IPS-18a (cell line): ENCODE measurements at regions not wholly inside any gene's neighbourhood (a gene's known extent, or its start where the extent isn't known, plus 50 kb on each side); places are given as distances from the start of the nearest gene placed in this dataset.
"Not testable (repeated sequence)": the region's sequence is repeated elsewhere in the genome, so short reads cannot be mapped to it uniquely, and the experiment has no call there.

Experiments used
- H3K27ac ChIP-seq: one replicate; pipeline ENCODE4 v1.5.1; 2013; ENCODE audit warnings: low read length
- H3K27me3 ChIP-seq: one replicate; pipeline ENCODE4 v1.6.1; 2013; ENCODE audit warnings: mild to moderate bottlenecking, low read length; ENCODE audit not compliant: control insufficient read depth, insufficient read depth
- H3K36me3 ChIP-seq: one replicate; pipeline ENCODE4 v1.6.1; 2013; ENCODE audit warnings: low read depth, low read length; ENCODE audit not compliant: control insufficient read depth
- H3K4me1 ChIP-seq: one replicate; pipeline ENCODE4 v1.6.1; 2013; ENCODE audit warnings: low read depth, low read length; ENCODE audit not compliant: control insufficient read depth
- H3K4me3 ChIP-seq: one replicate; pipeline ENCODE4 v1.5.1; 2013; ENCODE audit warnings: low read length
- H3K9ac ChIP-seq: one replicate; pipeline ENCODE4 v1.6.1; 2013; ENCODE audit warnings: mild to moderate bottlenecking, low read length, moderate library complexity
- H3K9me3 ChIP-seq: one replicate; pipeline ENCODE4 v1.6.1; 2013; ENCODE audit warnings: low read depth, low read length; ENCODE audit not compliant: control insufficient read depth

GRCh38 chrX:38948046-38948445 is 146.8 kb downstream of the MID1IP1 start:
- no peak overlapping the region for H3K4me3 ChIP-seq

GRCh38 chrX:38954520-38954919 is 153.3 kb downstream of the MID1IP1 start:
- no peak overlapping the region for H3K27ac ChIP-seq
- H3K4me1 ChIP-seq: peaks cover under 1% of the 10 kb centered on the region
- H3K9ac ChIP-seq: no peak overlapping the region
- H3K27me3 ChIP-seq: no peaks in the 10 kb centered on the region
- H3K36me3 ChIP-seq: no peaks in the 10 kb centered on the region
- H3K4me3 ChIP-seq: no peak overlapping the region
- peaks cover 2% of the 10 kb centered on the region for H3K9me3 ChIP-seq

More at GRCh38 chrX:38948046-38948445, 146.8 kb downstream of the MID1IP1 start:
- Histone ChIP-seq H3K36me3 (no peaks in the 10 kb centered on the region), H3K27me3 (no peaks in the 10 kb centered on the region), H3K4me1 (no peaks in the 10 kb centered on the region), H3K9ac (no peak overlapping the region), H3K27ac (no peak overlapping the region), H3K9me3 (peaks cover 11% of the 10 kb centered on the region)

GRCh38 chrX:38959736-38960135 is 158.5 kb downstream of the MID1IP1 start:
- H3K4me1 ChIP-seq: peaks cover 8% of the 10 kb centered on the region
- H3K36me3 ChIP-seq: no peaks in the 10 kb centered on the region
- H3K9me3 ChIP-seq: peaks cover 25% of the 10 kb centered on the region
- no peak overlapping the region for H3K27ac ChIP-seq
- H3K4me3 ChIP-seq: no peak overlapping the region
- no peaks in the 10 kb centered on the region for H3K27me3 ChIP-seq
- no peak overlapping the region for H3K9ac ChIP-seq

- no peak overlapping the region for H3K9ac ChIP-seq
- peaks cover 25% of the 10 kb centered on the region for H3K9me3 ChIP-seq
- no peak overlapping the region for H3K27ac ChIP-seq
- peaks cover 8% of the 10 kb centered on the region for H3K4me1 ChIP-seq
- H3K4me3 ChIP-seq: no peak overlapping the region
- no peaks in the 10 kb centered on the region for H3K36me3 ChIP-seq
- H3K27me3 ChIP-seq: no peaks in the 10 kb centered on the region
These were observed 158.9 kb downstream of the MID1IP1 start for GRCh38 chrX:38960137-38960536.

- Histone ChIP-seq H3K9ac (no peak overlapping the region), H3K4me1 (peaks cover 8% of the 10 kb centered on the region)
These were observed 160.7 kb downstream of the MID1IP1 start for GRCh38 chrX:38961936-38962335.

GRCh38 chrX:38963244-38963643 is 162.0 kb downstream of the MID1IP1 start:
- H3K9ac ChIP-seq, H3K36me3 ChIP-seq, H3K4me3 ChIP-seq, H3K4me1 ChIP-seq, H3K27me3 ChIP-seq, H3K27ac ChIP-seq: not testable (repeated sequence)
- H3K9me3 ChIP-seq: peaks cover 25% of the 10 kb centered on the region

More at GRCh38 chrX:38961936-38962335, 160.7 kb downstream of the MID1IP1 start:
- Histone ChIP-seq H3K4me3 (no peak overlapping the region), H3K27me3 (no peaks in the 10 kb centered on the region), H3K27ac (no peak overlapping the region), H3K9me3 (peaks cover 25% of the 10 kb centered on the region), H3K36me3 (no peaks in the 10 kb centered on the region)

GRCh38 chrX:38965888-38966287 is 164.6 kb downstream of the MID1IP1 start:
- H3K9me3 ChIP-seq: peaks cover 27% of the 10 kb centered on the region

GRCh38 chrX:38968344-38969216 is 167.3 kb downstream of the MID1IP1 start:
- Histone ChIP-seq H3K4me1 (no peaks in the 10 kb centered on the region), H3K9me3 (peaks cover 8% of the 10 kb centered on the region), H3K36me3 (no peaks in the 10 kb centered on the region), H3K27ac (no peak overlapping the region), H3K9ac (no peak overlapping the region), H3K4me3 (no peak overlapping the region), H3K27me3 (no peaks in the 10 kb centered on the region)

More at GRCh38 chrX:38965888-38966287, 164.6 kb downstream of the MID1IP1 start:
- no peak overlapping the region for H3K4me3 ChIP-seq
- H3K9ac ChIP-seq: no peak overlapping the region
- H3K27me3 ChIP-seq: no peaks in the 10 kb centered on the region
- no peaks in the 10 kb centered on the region for H3K36me3 ChIP-seq
- H3K27ac ChIP-seq: no peak overlapping the region
- no peaks in the 10 kb centered on the region for H3K4me1 ChIP-seq

GRCh38 chrX:38970074-38970473 is 168.8 kb downstream of the MID1IP1 start:
- Histone ChIP-seq H3K9me3 (peaks cover 6% of the 10 kb centered on the region), H3K4me3 (no peak overlapping the region), H3K27me3 (no peaks in the 10 kb centered on the region), H3K4me1 (no peaks in the 10 kb centered on the region), H3K27ac (no peak overlapping the region), H3K9ac (no peak overlapping the region), H3K36me3 (no peaks in the 10 kb centered on the region)

- Histone ChIP-seq H3K4me1 (no peaks in the 10 kb centered on the region), H3K27me3 (no peaks in the 10 kb centered on the region), H3K36me3 (no peaks in the 10 kb centered on the region), H3K27ac (no peak overlapping the region), H3K9me3 (peaks cover 6% of the 10 kb centered on the region), H3K9ac (no peak overlapping the region), H3K4me3 (no peak overlapping the region)
These were observed 169.6 kb downstream of the MID1IP1 start for GRCh38 chrX:38970845-38971244.

- no peaks in the 10 kb centered on the region for H3K36me3 ChIP-seq
These were observed 172.1 kb downstream of the MID1IP1 start for GRCh38 chrX:38973322-38973721.

GRCh38 chrX:38974542-38974941 is 173.3 kb downstream of the MID1IP1 start:
- no peak overlapping the region for H3K9ac ChIP-seq
- no peaks in the 10 kb centered on the region for H3K36me3 ChIP-seq
- H3K27ac ChIP-seq: no peak overlapping the region
- H3K27me3 ChIP-seq: no peaks in the 10 kb centered on the region
- no peak overlapping the region for H3K4me3 ChIP-seq
- peaks cover 4% of the 10 kb centered on the region for H3K9me3 ChIP-seq
- no peaks in the 10 kb centered on the region for H3K4me1 ChIP-seq

More at GRCh38 chrX:38973322-38973721, 172.1 kb downstream of the MID1IP1 start:
- H3K27me3 ChIP-seq: no peaks in the 10 kb centered on the region
- H3K4me3 ChIP-seq: no peak overlapping the region
- no peaks in the 10 kb centered on the region for H3K4me1 ChIP-seq
- no peak overlapping the region for H3K9ac ChIP-seq
- peaks cover 6% of the 10 kb centered on the region for H3K9me3 ChIP-seq
- H3K27ac ChIP-seq: no peak overlapping the region
